ENCODE measurements at regions not wholly inside any gene's neighbourhood (a gene's known extent, or its start where the extent isn't known, plus 50 kb on each side); places are given as distances from the start of the nearest gene placed in this dataset.

- Mint-ChIP-seq H3K4me1 (ENCODE audit: low read depth in 2 of 2) (no peaks in the 10 kb centered on the region), H3K36me3 (no peaks in the 10 kb centered on the region)
- no peak for ATAC-seq
Observed at GRCh38 chr3:164250923-164251322, 827.4 kb downstream of the SI start.

DNA sequence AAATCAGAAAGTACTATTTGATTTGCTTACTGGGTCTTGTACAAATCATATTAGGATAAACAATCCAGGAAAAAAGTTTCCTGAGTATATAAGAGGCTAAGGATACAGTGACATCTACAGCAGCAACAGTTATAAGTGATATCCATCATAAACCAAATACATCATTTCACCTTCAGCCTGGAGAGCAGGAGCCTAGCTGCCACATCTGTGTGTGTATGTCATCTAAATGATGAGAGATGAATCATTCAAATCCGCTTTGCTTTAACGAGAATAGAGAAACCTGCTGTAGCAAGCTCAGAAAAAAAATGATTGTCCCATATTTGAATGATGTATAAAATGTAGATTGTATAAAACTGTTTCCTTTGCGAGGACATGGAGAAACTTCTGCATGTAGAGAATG lies 841.4 kb downstream of the SI start:
- no peaks in the 10 kb centered on the region for H3K36me3 Mint-ChIP-seq
- no peaks in the 10 kb centered on the region for H3K27me3 Mint-ChIP-seq
- peaks cover 20% of the 10 kb centered on the region for H3K9me3 Mint-ChIP-seq
- no peak overlapping the region for H3K4me3 Mint-ChIP-seq
- no peak overlapping the region for H3K27ac Mint-ChIP-seq
- H3K4me1 Mint-ChIP-seq (ENCODE audit: low read depth in 2 of 2), result no peaks in the 10 kb centered on the region
- ATAC-seq, result no peak
- no peak for DNase-seq (ENCODE audit: low spot score)

More at GRCh38 chr3:164250923-164251322, 827.4 kb downstream of the SI start:
- peaks cover 10% of the 10 kb centered on the region for H3K9me3 Mint-ChIP-seq
- no peak overlapping the region for H3K27ac Mint-ChIP-seq
- H3K4me3 Mint-ChIP-seq, result no peak overlapping the region
- DNase-seq (ENCODE audit: low spot score), result no peak
- H3K27me3 Mint-ChIP-seq, result no peaks in the 10 kb centered on the region

GRCh38 chr3:164235289-164236028 lies 842.8 kb downstream of the SI start:
- H3K27me3 Mint-ChIP-seq, result no peaks in the 10 kb centered on the region
- DNase-seq (ENCODE audit: low spot score), result no peak
- H3K9me3 Mint-ChIP-seq, result peaks cover 20% of the 10 kb centered on the region
- no peaks in the 10 kb centered on the region for H3K36me3 Mint-ChIP-seq
- H3K4me1 Mint-ChIP-seq (ENCODE audit: low read depth in 2 of 2), result no peaks in the 10 kb centered on the region
- H3K27ac Mint-ChIP-seq, result no peak overlapping the region
- no peak overlapping the region for H3K4me3 Mint-ChIP-seq
- no peak for ATAC-seq

DNA sequence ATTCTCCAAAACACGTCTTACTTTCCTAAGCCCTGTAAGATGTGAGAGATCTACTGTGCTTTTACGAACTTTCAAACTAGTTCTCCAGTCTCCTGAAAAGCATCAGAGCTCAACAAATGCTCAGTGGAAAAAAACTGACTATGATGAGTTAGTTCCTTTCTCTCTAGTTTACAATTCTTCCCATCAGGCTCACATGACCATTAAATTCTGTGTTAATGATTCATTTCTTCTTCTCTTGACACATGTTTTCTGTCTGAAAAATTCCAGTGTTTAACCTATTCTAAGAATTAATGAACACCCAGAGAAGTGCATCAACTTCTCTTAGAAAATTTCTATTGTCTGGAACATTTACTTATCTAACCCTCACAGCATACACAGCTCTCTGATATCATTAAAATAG lies 844.3 kb downstream of the SI start:
- DNase-seq (ENCODE audit: low spot score) (no peak), ATAC-seq (no peak)
- no peaks in the 10 kb centered on the region for H3K36me3 Mint-ChIP-seq
- no peaks in the 10 kb centered on the region for H3K4me1 Mint-ChIP-seq (ENCODE audit: low read depth in 2 of 2)
- H3K27me3 Mint-ChIP-seq, result no peaks in the 10 kb centered on the region
- peaks cover 18% of the 10 kb centered on the region for H3K9me3 Mint-ChIP-seq
- H3K4me3 Mint-ChIP-seq, result no peak overlapping the region
- no peak overlapping the region for H3K27ac Mint-ChIP-seq

GRCh38 chr3:164231718-164232117 lies 846.6 kb downstream of the SI start:
- H3K4me3 Mint-ChIP-seq, result no peak overlapping the region
- H3K36me3 Mint-ChIP-seq, result no peaks in the 10 kb centered on the region
- H3K9me3 Mint-ChIP-seq, result peaks cover 8% of the 10 kb centered on the region
- no peak for ATAC-seq
- no peak for DNase-seq (ENCODE audit: low spot score)
- no peak overlapping the region for H3K27ac Mint-ChIP-seq
- no peaks in the 10 kb centered on the region for H3K27me3 Mint-ChIP-seq
- no peaks in the 10 kb centered on the region for H3K4me1 Mint-ChIP-seq (ENCODE audit: low read depth in 2 of 2)

- no peak overlapping the region for H3K27ac Mint-ChIP-seq
- H3K9me3 Mint-ChIP-seq, result peaks cover 8% of the 10 kb centered on the region
- H3K27me3 Mint-ChIP-seq, result no peaks in the 10 kb centered on the region
- ATAC-seq (no peak), DNase-seq (ENCODE audit: low spot score) (no peak)
- H3K4me1 Mint-ChIP-seq (ENCODE audit: low read depth in 2 of 2), result no peaks in the 10 kb centered on the region
- no peaks in the 10 kb centered on the region for H3K36me3 Mint-ChIP-seq
- no peak overlapping the region for H3K4me3 Mint-ChIP-seq
Observed at GRCh38 chr3:164230385-164231094, 847.8 kb downstream of the SI start.

- Mint-ChIP-seq H3K9me3 (peaks cover 18% of the 10 kb centered on the region), H3K36me3 (peaks cover 4% of the 10 kb centered on the region), H3K27ac (no peak overlapping the region), H3K27me3 (no peaks in the 10 kb centered on the region), H3K4me1 (ENCODE audit: low read depth in 2 of 2) (no peaks in the 10 kb centered on the region), H3K4me3 (no peak overlapping the region)
- DNase-seq (ENCODE audit: low spot score) (no peak), ATAC-seq (no peak)
Observed at GRCh38 chr3:164224126-164224525, 854.2 kb downstream of the SI start.

DNA sequence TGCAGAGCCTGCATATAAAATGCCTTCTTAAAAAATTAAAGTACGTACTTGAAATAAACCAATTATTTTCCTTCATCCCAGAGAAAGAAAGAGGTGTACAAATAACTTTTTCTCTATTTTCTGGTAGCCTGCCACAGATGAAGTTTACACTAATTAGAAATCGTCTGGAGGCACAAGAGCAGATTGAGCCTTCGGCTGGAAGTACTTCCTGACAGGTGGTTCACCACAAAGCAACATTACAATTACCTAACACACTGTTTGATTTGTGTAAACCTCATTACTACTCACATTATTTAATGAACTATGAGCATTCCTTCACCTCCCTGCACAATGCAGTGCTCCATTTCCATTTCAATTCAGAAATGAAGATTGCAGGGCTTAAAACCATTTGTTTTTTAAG lies 856.1 kb downstream of the SI start:
- Mint-ChIP-seq H3K27ac (no peak overlapping the region), H3K27me3 (no peaks in the 10 kb centered on the region), H3K4me1 (ENCODE audit: low read depth in 2 of 2) (no peaks in the 10 kb centered on the region), H3K4me3 (no peak overlapping the region), H3K36me3 (peaks cover 10% of the 10 kb centered on the region), H3K9me3 (peaks cover 28% of the 10 kb centered on the region)
- DNase-seq (ENCODE audit: low spot score) (no peak), ATAC-seq (no peak)

DNA sequence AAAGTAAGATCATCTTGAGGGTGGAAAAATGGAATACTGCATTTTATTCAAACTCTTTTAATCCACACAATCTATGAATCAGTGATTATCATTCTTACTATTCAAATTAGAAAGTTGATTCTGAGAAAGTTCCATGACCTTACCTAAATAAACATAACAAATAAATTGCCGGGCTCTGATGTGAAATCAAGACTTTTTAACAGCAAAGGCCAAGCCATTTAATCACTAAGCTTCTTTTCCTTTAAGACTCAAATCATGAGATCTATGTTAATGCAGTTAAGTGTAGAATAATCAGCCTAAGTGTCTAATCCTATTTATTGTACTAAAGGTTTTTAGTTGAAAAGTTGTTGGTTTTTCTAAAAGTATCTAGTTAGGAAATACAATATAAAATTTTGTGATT lies 857.0 kb downstream of the SI start:
- no peaks in the 10 kb centered on the region for H3K4me1 Mint-ChIP-seq (ENCODE audit: low read depth in 2 of 2)
- H3K27me3 Mint-ChIP-seq, result no peaks in the 10 kb centered on the region
- no peak overlapping the region for H3K4me3 Mint-ChIP-seq
- DNase-seq (ENCODE audit: low spot score), result no peak
- H3K9me3 Mint-ChIP-seq, result peaks cover 28% of the 10 kb centered on the region
- no peak overlapping the region for H3K27ac Mint-ChIP-seq
- H3K36me3 Mint-ChIP-seq, result peaks cover 11% of the 10 kb centered on the region
- no peak for ATAC-seq

DNA sequence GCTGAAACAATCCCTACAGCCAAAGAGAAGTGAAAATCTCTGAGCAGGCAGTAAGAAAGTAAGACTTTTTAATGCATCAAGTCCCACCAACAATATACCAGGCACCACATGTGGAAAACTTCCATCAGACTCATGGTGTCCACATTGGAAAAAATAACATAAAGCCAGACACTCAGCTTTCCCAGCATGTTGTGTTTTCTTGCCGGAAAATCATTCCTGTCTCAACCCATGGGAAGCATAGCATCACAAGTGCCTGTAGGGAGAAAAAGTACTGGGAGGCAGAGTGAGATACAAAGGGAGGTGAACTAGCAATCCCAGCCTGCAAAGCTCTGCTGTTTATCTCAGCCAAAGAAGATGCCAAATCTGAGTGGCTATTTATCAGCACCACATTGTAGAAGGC lies 868.9 kb downstream of the SI start:
- DNase-seq (ENCODE audit: low spot score), result no peak

GRCh38 chr3:164208821-164209220 lies 869.5 kb downstream of the SI start:
- Mint-ChIP-seq H3K4me3 (no peak overlapping the region), H3K4me1 (ENCODE audit: low read depth in 2 of 2) (no peaks in the 10 kb centered on the region), H3K9me3 (peaks cover 4% of the 10 kb centered on the region), H3K27ac (no peak overlapping the region), H3K36me3 (peaks cover 5% of the 10 kb centered on the region), H3K27me3 (no peaks in the 10 kb centered on the region)
- DNase-seq (ENCODE audit: low spot score) (no peak), ATAC-seq (no peak)

More for the DNA sequence above, 868.9 kb downstream of the SI start:
- peaks cover 5% of the 10 kb centered on the region for H3K36me3 Mint-ChIP-seq
- no peak overlapping the region for H3K4me3 Mint-ChIP-seq
- no peaks in the 10 kb centered on the region for H3K4me1 Mint-ChIP-seq (ENCODE audit: low read depth in 2 of 2)
- H3K27me3 Mint-ChIP-seq, result no peaks in the 10 kb centered on the region
- H3K9me3 Mint-ChIP-seq, result peaks cover 4% of the 10 kb centered on the region
- no peak for ATAC-seq
- H3K27ac Mint-ChIP-seq, result no peak overlapping the region

- ATAC-seq, result no peak
- Mint-ChIP-seq H3K4me1 (ENCODE audit: low read depth in 2 of 2) (no peaks in the 10 kb centered on the region), H3K36me3 (peaks cover 5% of the 10 kb centered on the region)
Observed at GRCh38 chr3:164208048-164208447, 870.2 kb downstream of the SI start.

DNA sequence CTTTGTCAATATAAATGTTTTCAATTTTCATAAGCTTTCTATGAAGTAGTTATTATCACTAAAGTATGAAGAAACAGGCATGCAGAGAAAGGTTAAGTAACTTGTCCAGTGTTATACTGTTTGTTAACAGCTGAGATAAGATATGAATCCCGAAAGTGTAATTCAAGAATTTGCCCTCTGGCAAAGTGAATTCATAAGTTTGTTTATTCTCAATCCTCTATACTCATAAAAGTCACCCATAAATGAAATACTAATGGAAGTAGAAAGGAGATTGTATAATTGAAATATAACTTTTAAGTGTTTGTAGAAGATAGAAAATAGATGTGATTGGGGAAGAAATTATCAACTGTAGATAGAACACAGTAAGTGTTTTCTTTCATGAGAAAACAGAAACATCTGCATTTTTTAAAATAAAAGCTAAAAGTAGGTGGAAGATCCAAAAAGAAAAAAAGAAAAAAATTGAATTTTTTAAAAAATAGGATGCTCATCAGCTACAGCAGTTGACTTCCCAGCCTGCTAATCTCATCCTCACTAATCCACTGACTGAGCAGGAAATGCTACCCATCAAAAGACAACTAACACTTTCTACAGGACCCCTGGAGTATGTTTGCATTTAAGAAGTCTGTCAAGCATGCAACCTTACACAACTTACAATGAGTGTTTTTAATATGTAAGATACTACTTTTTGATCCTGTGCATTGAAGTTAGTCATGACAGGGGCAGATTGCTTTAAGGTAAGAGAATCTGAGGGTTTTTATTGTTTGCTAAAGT lies 878.1 kb downstream of the SI start:
- no peak for DNase-seq (ENCODE audit: low spot score)
- H3K36me3 Mint-ChIP-seq, result peaks cover 4% of the 10 kb centered on the region
- H3K9me3 Mint-ChIP-seq, result peaks cover 15% of the 10 kb centered on the region
- H3K27me3 Mint-ChIP-seq, result no peaks in the 10 kb centered on the region
- H3K4me1 Mint-ChIP-seq (ENCODE audit: low read depth in 2 of 2), result no peaks in the 10 kb centered on the region
- H3K4me3 Mint-ChIP-seq, result no peak overlapping the region
- H3K27ac Mint-ChIP-seq, result no peak overlapping the region
- ATAC-seq, result no peak

More at GRCh38 chr3:164208048-164208447, 870.2 kb downstream of the SI start:
- no peak for DNase-seq (ENCODE audit: low spot score)
- Mint-ChIP-seq H3K27me3 (no peaks in the 10 kb centered on the region), H3K27ac (no peak overlapping the region), H3K4me3 (no peak overlapping the region), H3K9me3 (peaks cover 4% of the 10 kb centered on the region)

DNA sequence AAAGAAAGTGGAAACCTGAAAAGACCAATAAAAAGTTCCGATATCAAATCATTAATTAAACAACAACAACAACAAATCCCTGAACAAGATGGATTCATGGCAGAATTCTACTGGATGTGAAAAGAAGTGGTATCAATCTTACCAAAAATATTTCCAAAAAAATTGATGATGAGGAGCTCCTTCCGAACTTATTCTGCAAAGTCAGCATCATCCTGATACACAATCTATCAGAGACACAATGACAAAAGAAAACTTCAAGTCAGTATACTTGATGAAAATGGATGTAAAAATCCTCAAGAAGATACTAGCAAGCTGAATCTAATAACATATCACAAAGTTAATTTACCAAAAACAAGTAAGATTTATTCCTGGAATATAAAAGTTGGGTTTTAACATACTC lies 881.8 kb downstream of the SI start:
- Mint-ChIP-seq H3K36me3 (peaks cover 4% of the 10 kb centered on the region), H3K4me1 (ENCODE audit: low read depth in 2 of 2) (no peaks in the 10 kb centered on the region), H3K4me3 (no peak overlapping the region), H3K9me3 (peaks cover 17% of the 10 kb centered on the region), H3K27ac (no peak overlapping the region), H3K27me3 (no peaks in the 10 kb centered on the region)
- ATAC-seq (no peak), DNase-seq (ENCODE audit: low spot score) (no peak)

All from natural killer cell treated with Interleukin-12 subunit alpha and Interleukin-12 subunit beta and Interleukin-15 and Interleukin-18, amount 100 ng/mL, for 72 hours (primary cell).